Fibroblast of skin of abdomen (primary cell): ENCODE measurements at regions not wholly inside any gene's neighbourhood (a gene's known extent, or its start where the extent isn't known, plus 50 kb on each side); places are given as distances from the start of the nearest gene placed in this dataset.
"Not testable (repeated sequence)": the region's sequence is repeated elsewhere in the genome, so short reads cannot be mapped to it uniquely, and the experiment has no call there.

Source experiments
- DNase-seq: peaks from one replicate; pipeline ENCODE4 v3.0.0-alpha.2; 2013

GRCh38 chr2:168300460-168300859, 53.1 kb upstream of the STK39 start:
- DNase-seq = peak; percentile 44

- DNase-seq = no peak
Observed at GRCh38 chr2:168304024-168304681, 56.8 kb upstream of the STK39 start.

- no peak for DNase-seq
Observed at GRCh38 chr2:168307379-168307778, 60.0 kb upstream of the STK39 start.

- no peak for DNase-seq
Observed at GRCh38 chr2:168310580-168310979, 63.2 kb upstream of the STK39 start.

- DNase-seq = no peak
Observed at GRCh38 chr2:168311261-168311910, 64.0 kb upstream of the STK39 start.

GRCh38 chr2:168312036-168312822, 64.8 kb upstream of the STK39 start:
- no peak for DNase-seq

GRCh38 chr2:168314236-168314635, 66.8 kb upstream of the STK39 start:
- DNase-seq = no peak

- no peak for DNase-seq
Observed at GRCh38 chr2:168315331-168316072, 68.1 kb upstream of the STK39 start.

- DNase-seq = no peak
Observed at GRCh38 chr2:168316073-168316440, 68.7 kb upstream of the STK39 start.

GRCh38 chr2:168317282-168317681, 69.9 kb upstream of the STK39 start:
- DNase-seq = no peak

GRCh38 chr2:168320267-168320666, 72.9 kb upstream of the STK39 start:
- no peak for DNase-seq

- no peak for DNase-seq
Observed at GRCh38 chr2:168322325-168323007, 75.1 kb upstream of the STK39 start.

- peak; percentile 17 for DNase-seq
Observed at GRCh38 chr2:168323529-168324021, 76.2 kb upstream of the STK39 start.

- DNase-seq = no peak
Observed at GRCh38 chr2:168326572-168326971, 79.2 kb upstream of the STK39 start.

GRCh38 chr2:168327328-168327727, 79.9 kb upstream of the STK39 start:
- DNase-seq = no peak

- no peak for DNase-seq
Observed at GRCh38 chr2:168328421-168328820, 81.0 kb upstream of the STK39 start.

- DNase-seq = no peak
Observed at GRCh38 chr2:168330624-168331423, 83.4 kb upstream of the STK39 start.

- DNase-seq = not testable (repeated sequence)
Observed at GRCh38 chr2:168335254-168335653, 87.9 kb upstream of the STK39 start.

GRCh38 chr2:168336786-168337388, 89.5 kb upstream of the STK39 start:
- DNase-seq = no peak

GRCh38 chr2:168338292-168338691, 90.9 kb upstream of the STK39 start:
- DNase-seq = no peak
